H1 (cell line): ENCODE measurements at regions not wholly inside any gene's neighbourhood (a gene's known extent, or its start where the extent isn't known, plus 50 kb on each side); places are given as distances from the start of the nearest gene placed in this dataset.

ENCODE experiments used
- CTCF ChIA-PET: fragments of 300-600 bp; sonication (Branson Sonifier 250); formaldehyde crosslinking; loops from one replicate; lab custom pipeline; 2021; ENCODE audit not compliant: partially characterized antibody; lab: Charles Lee
- POLR2A ChIA-PET: fragments of 300-600 bp; sonication (Branson Sonifier 250); formaldehyde crosslinking; loops from one replicate; lab custom pipeline; 2021; ENCODE audit warnings: inconsistent platforms; ENCODE audit not compliant: partially characterized antibody; lab: Charles Lee
- DNase-seq, 2 experiments: peaks; one replicate each; pipeline versions ENCODE4 v3.0.0 to v3.0.0-alpha.2; 2010 to 2022; ENCODE audit warnings: low spot score in 2 of 2, low read depth in 1 of 2, mixed read lengths in 1 of 2
- FAIRE-seq: peaks from 2 replicates; lab custom pipeline; 2011; peaks lifted over from hg19 to GRCh38; lab: Jason Lieb, UNC
- H2AFZ ChIP-seq: 2 replicates; pipeline ENCODE4 v1.8.1; 2012; ENCODE audit warnings: low read length, inconsistent platforms
- H2AK5ac ChIP-seq: 2 replicates; pipeline ENCODE4 v1.6.1; 2013; ENCODE audit warnings: low read depth, low read length
- H2BK120ac ChIP-seq: replicated peaks from 2 replicates; pipeline ENCODE3; 2013; ENCODE audit warnings: low read depth, low read length, inconsistent platforms
- H2BK12ac ChIP-seq: 2 replicates; pipeline ENCODE4 v1.6.1; 2013; ENCODE audit warnings: low read depth, low read length
- H2BK15ac ChIP-seq: 2 replicates; pipeline ENCODE4 v1.6.1; 2013; ENCODE audit warnings: low read length
- H2BK20ac ChIP-seq: 2 replicates; pipeline ENCODE4 v1.6.1; 2013; ENCODE audit warnings: low read length
- H2BK5ac ChIP-seq: 2 replicates; pipeline ENCODE4 v1.6.1; 2013; ENCODE audit warnings: low read depth, low read length
- H3K14ac ChIP-seq: 2 replicates; pipeline ENCODE4 v1.6.1; 2013; ENCODE audit warnings: inconsistent platforms; ENCODE audit not compliant: insufficient read length
- H3K18ac ChIP-seq: 2 replicates; pipeline ENCODE4 v1.6.1; 2013; ENCODE audit warnings: low read length; ENCODE audit errors: extremely low read depth
- H3K23ac ChIP-seq: 2 replicates; pipeline ENCODE4 v1.6.1; 2013; ENCODE audit warnings: inconsistent platforms; ENCODE audit not compliant: insufficient read length
- H3K23me2 ChIP-seq: 2 replicates; pipeline ENCODE4 v1.6.1; 2013; ENCODE audit warnings: low read depth, low read length
- H3K27ac ChIP-seq: 2 replicates; pipeline ENCODE4 v1.6.1; 2011; ENCODE audit warnings: low read depth, low read length, inconsistent platforms
- H3K27me3 ChIP-seq, 4 experiments: replicated peaks in 1 of 4; 1 replicate in 1 of 4; 2 replicates in 3 of 4; pipeline versions ENCODE4 v1.6.1 to v1.8.1; 2011 to 2013; ENCODE audit warnings: low read length in 3 of 4, mild to moderate bottlenecking in 3 of 4, inconsistent platforms in 2 of 4, mixed read lengths in 2 of 4, moderate library complexity in 1 of 4; ENCODE audit not compliant: control insufficient read depth in 3 of 4, insufficient read depth in 3 of 4; ENCODE audit errors: extremely low read depth in 1 of 4
- H3K36me3 ChIP-seq, 4 experiments: 2 replicates each; pipeline versions ENCODE4 v1.6.1 to v1.8.1; 2011 to 2013; ENCODE audit warnings: mild to moderate bottlenecking in 4 of 4, low read length in 3 of 4, moderate library complexity in 2 of 4, control low read depth in 1 of 4, inconsistent platforms in 1 of 4; ENCODE audit not compliant: insufficient read depth in 4 of 4, control insufficient read depth in 2 of 4
- H3K4ac ChIP-seq: replicated peaks from 2 replicates; pipeline ENCODE3; 2013; ENCODE audit warnings: low read length, low read depth, mixed read lengths, inconsistent platforms; ENCODE audit not compliant: insufficient read length
- H3K4me1 ChIP-seq, 4 experiments: replicated peaks in 1 of 4; 1 replicate in 1 of 4; 2 replicates in 3 of 4; pipeline versions ENCODE4 v1.6.1 to v1.8.1; 2011 to 2013; ENCODE audit warnings: low read length in 3 of 4, inconsistent platforms in 2 of 4, mixed read lengths in 1 of 4; ENCODE audit not compliant: insufficient read depth in 4 of 4, control insufficient read depth in 3 of 4
- H3K4me2 ChIP-seq, 2 experiments: 2 replicates each; pipeline versions ENCODE4 v1.6.1 to v1.8.1; 2011 to 2013; ENCODE audit warnings: low read depth in 2 of 2, low read length in 2 of 2, control low read depth in 1 of 2, inconsistent platforms in 1 of 2, mild to moderate bottlenecking in 1 of 2; ENCODE audit not compliant: insufficient read depth in 1 of 2
- H3K4me3 ChIP-seq, 4 experiments: fragments of 200-600, 300-600 bp in 1 of 4; sonication (generic), shearing (Covaris generic), sonication (Bioruptor Twin) in 1 of 4; 2 replicates each; pipeline versions ENCODE4 v1.5.1 to v1.8.1; 2011 to 2016; ENCODE audit warnings: low read length in 4 of 4, low read depth in 3 of 4, control low read depth in 2 of 4, inconsistent platforms in 2 of 4, mild to moderate bottlenecking in 2 of 4, mixed read lengths in 1 of 4, moderate library complexity in 1 of 4; ENCODE audit not compliant: insufficient read depth in 2 of 4; ENCODE audit errors: extremely low read depth in 1 of 4
- H3K56ac ChIP-seq: replicated peaks from 2 replicates; pipeline ENCODE3; 2013; ENCODE audit warnings: low read depth, mild to moderate bottlenecking, mixed read lengths, low read length, inconsistent platforms; ENCODE audit not compliant: insufficient read length
- H3K79me1 ChIP-seq: 2 replicates; pipeline ENCODE4 v1.6.1; 2013; ENCODE audit warnings: low read depth, low read length, control low read depth
- H3K79me2 ChIP-seq, 2 experiments: 2 replicates each; pipeline versions ENCODE4 v1.6.1 to v1.8.1; 2012 to 2013; ENCODE audit warnings: low read length in 2 of 2, mild to moderate bottlenecking in 2 of 2, inconsistent platforms in 1 of 2; ENCODE audit not compliant: insufficient read depth in 2 of 2, control insufficient read depth in 1 of 2
- H3K9ac ChIP-seq, 4 experiments: replicated peaks in 1 of 4; 1 replicate in 1 of 4; 2 replicates in 3 of 4; pipeline versions ENCODE4 v1.6.1 to v1.8.1; 2011 to 2013; ENCODE audit warnings: low read depth in 3 of 4, low read length in 3 of 4, control low read depth in 2 of 4, mild to moderate bottlenecking in 2 of 4, moderate library complexity in 2 of 4, inconsistent platforms in 1 of 4; ENCODE audit errors: extremely low read depth in 1 of 4
- H3K9me3 ChIP-seq, 2 experiments: 2 replicates each; pipeline versions ENCODE4 v1.6.1 to v1.8.1; 2012 to 2013; ENCODE audit warnings: mild to moderate bottlenecking in 2 of 2, moderate library complexity in 2 of 2, control low read depth in 1 of 2, inconsistent platforms in 1 of 2, low read depth in 1 of 2, low read length in 1 of 2, mixed read lengths in 1 of 2; ENCODE audit not compliant: insufficient read depth in 2 of 2
- H4K20me1 ChIP-seq, 2 experiments: replicated peaks in 1 of 2; 2 replicates each; pipeline versions ENCODE3 to v1.8.1; 2011 to 2013; ENCODE audit warnings: inconsistent platforms in 2 of 2, low read length in 2 of 2, mild to moderate bottlenecking in 1 of 2; ENCODE audit not compliant: insufficient read depth in 2 of 2, control insufficient read depth in 1 of 2
- H4K5ac ChIP-seq: 2 replicates; pipeline ENCODE4 v1.6.1; 2013; ENCODE audit warnings: low read length, low read depth, mixed read lengths, inconsistent platforms; ENCODE audit not compliant: insufficient read length
- H4K8ac ChIP-seq: 2 replicates; pipeline ENCODE4 v1.8.0; 2013; ENCODE audit warnings: mild to moderate bottlenecking, moderate library complexity, low read length, inconsistent platforms; ENCODE audit not compliant: insufficient read depth; ENCODE audit errors: extremely low read depth
- H4K91ac ChIP-seq: replicated peaks from 2 replicates; pipeline ENCODE3; 2013; ENCODE audit warnings: low read length, mixed read lengths, inconsistent platforms; ENCODE audit not compliant: insufficient read length
- BACH1 ChIP-seq: IDR thresholded peaks from 2 replicates; pipeline ENCODE4 v1.6.1; 2012; ENCODE audit warnings: low read length, improper control_type of control experiment
- CHD1 ChIP-seq: IDR thresholded peaks from 2 replicates; pipeline ENCODE4 v1.6.1; 2012; ENCODE audit warnings: low read depth, low read length, improper control_type of control experiment
- CTCF ChIP-seq, 3 experiments: IDR thresholded peaks; 1 replicate in 2 of 3; 2 replicates in 1 of 3; pipeline versions ENCODE4 v1.5.1 to v1.6.1; 2011; ENCODE audit warnings: low read length in 3 of 3, mild to moderate bottlenecking in 3 of 3, inconsistent platforms in 2 of 3, low read depth in 1 of 3, moderate library complexity in 1 of 3; ENCODE audit not compliant: insufficient read depth in 1 of 3; ENCODE audit errors: control extremely low read depth in 1 of 3
- GABPA ChIP-seq: IDR thresholded peaks from 2 replicates; pipeline ENCODE4 v1.6.1; 2011; ENCODE audit warnings: mild to moderate bottlenecking, low read length, moderate library complexity, borderline replicate concordance; ENCODE audit not compliant: insufficient read depth
- GTF2F1 ChIP-seq: IDR thresholded peaks from 2 replicates; pipeline ENCODE4 v1.6.1; 2012; ENCODE audit warnings: low read depth, low read length, improper control_type of control experiment, borderline replicate concordance
- HDAC2 ChIP-seq, 2 experiments: fragments of 300-600 bp in 1 of 2; sonication (generic) in 1 of 2; IDR thresholded peaks; 2 replicates each; pipeline ENCODE4 v1.6.1; 2011 to 2012; ENCODE audit warnings: low read depth in 2 of 2, low read length in 2 of 2, mild to moderate bottlenecking in 2 of 2, moderate library complexity in 2 of 2, borderline replicate concordance in 1 of 2, inconsistent platforms in 1 of 2
- KDM5A ChIP-seq: fragments of 200-600 bp; IDR thresholded peaks from 2 replicates; pipeline ENCODE4 v1.7.1; 2012; ENCODE audit warnings: mild to moderate bottlenecking, low read length, inconsistent platforms, mixed read lengths
- MAFK ChIP-seq: IDR thresholded peaks from 2 replicates; pipeline ENCODE4 v1.6.1; 2012; ENCODE audit warnings: low read depth, mild to moderate bottlenecking, improper control_type of control experiment, low read length
- POLR2AphosphoS5 ChIP-seq: IDR thresholded peaks from 2 replicates; pipeline ENCODE4 v1.6.1; 2011; ENCODE audit warnings: low read depth, low read length
- SAP30 ChIP-seq: fragments of 300-600 bp; sonication (generic); IDR thresholded peaks from 2 replicates; pipeline ENCODE4 v1.7.1; 2012; ENCODE audit warnings: low read length, moderate library complexity, mild to moderate bottlenecking, inconsistent platforms; ENCODE audit not compliant: insufficient read depth, insufficient replicate concordance
- SRF ChIP-seq: IDR thresholded peaks from 2 replicates; pipeline ENCODE4 v1.6.1; 2011; ENCODE audit warnings: mild to moderate bottlenecking, low read depth, low read length, moderate library complexity
- TCF12 ChIP-seq: IDR thresholded peaks from 2 replicates; pipeline ENCODE4 v1.6.1; 2011; ENCODE audit warnings: low read depth, mild to moderate bottlenecking, low read length
- WGBS, 2 experiments: shearing (Covaris generic) in 1 of 2; methylation state at CpG; one replicate each; pipeline versions ENCODE4 v1.1.6 to v1.1.7; 2013 to 2015; ENCODE audit warnings: low lambda C conversion rate in 2 of 2, mixed read lengths in 2 of 2, inconsistent platforms in 1 of 2, low coverage in 1 of 2, missing lambda C conversion rate in 1 of 2; ENCODE audit not compliant: insufficient replicate concordance in 2 of 2, insufficient coverage in 1 of 2, insufficient read length in 1 of 2; ENCODE audit errors: extremely low coverage in 1 of 2, missing lambda C conversion rate in 1 of 2; 5-methylcytosine and 5-hydroxymethylcytosine counted together

GRCh38 chr2:183709829-183710228 lies 585.6 kb downstream of the NUP35 start:
- no peak overlapping the region for H2BK12ac ChIP-seq
- H2BK15ac ChIP-seq = no peak overlapping the region
- H4K20me1 ChIP-seq = no peaks in the 10 kb centered on the region
- H3K27ac ChIP-seq = no peak overlapping the region
- no peaks in the 10 kb centered on the region for H3K27me3 ChIP-seq
- H3K23ac ChIP-seq = no peak overlapping the region
- no peaks in the 10 kb centered on the region for H3K79me2 ChIP-seq
- no peaks in the 10 kb centered on the region for H3K79me1 ChIP-seq
- no peak overlapping the region for H2BK20ac ChIP-seq
- H3K4me3 ChIP-seq = no peak overlapping the region
- H2BK120ac ChIP-seq = no peak overlapping the region
- POLR2A ChIA-PET = no interaction called here
- no peaks in the 10 kb centered on the region for H3K9me3 ChIP-seq
- no peaks in the 10 kb centered on the region for H3K36me3 ChIP-seq
- H4K91ac ChIP-seq = no peak overlapping the region
- WGBS, 2 experiments = 75% methylated on average over 1 of the region's 1 CpG; no CpG with 5 or more reads in 1 of the 2 experiments
- no peak overlapping the region for H4K5ac ChIP-seq
- H2BK5ac ChIP-seq = no peak overlapping the region
- H3K23me2 ChIP-seq = no peaks in the 10 kb centered on the region
- H3K4me2 ChIP-seq = no peak overlapping the region
- no peaks in the 10 kb centered on the region for H3K4me1 ChIP-seq
- H3K18ac ChIP-seq = no peak overlapping the region
- no peak for FAIRE-seq
- no peak overlapping the region for H3K56ac ChIP-seq
- no peak for DNase-seq
- CTCF ChIA-PET = interaction anchor here (0.6 to 1.5 kb wide), 5 partner anchors 14 to 942 kb away, joined by 3 to 4 read pairs (median 3); no protein-coding TSS in a partner anchor
- H3K9ac ChIP-seq = no peak overlapping the region
- no peak overlapping the region for H3K14ac ChIP-seq
- 0 out of 2 replicates have a peak overlapping the region, but pooled peaks have one; percentile 45 for H4K8ac ChIP-seq
- no peak overlapping the region for H2AK5ac ChIP-seq
- H2AFZ ChIP-seq = no peak overlapping the region
- H3K4ac ChIP-seq = no peak overlapping the region
- TF ChIP-seq KDM5A (no peak), CHD1 (no peak), GTF2F1 (no peak), MAFK (no peak), CTCF (IDR thresholded peaks at IDR 0.05; ENCODE audit: control extremely low read depth in 1 of 3, insufficient read depth in 1 of 3, low read depth in 1 of 3, low read length in 3 of 3) (peak in 2 of 3 experiments; percentile 3 to 34; a peak in 2 of 4 replicates), SRF (no peak), TCF12 (no peak), HDAC2 (IDR thresholded peaks at IDR 0.05; ENCODE audit: borderline replicate concordance in 1 of 2, low read depth in 2 of 2, low read length in 2 of 2) (no peak), SAP30 (no peak), GABPA (no peak), BACH1 (no peak), POLR2AphosphoS5 (no peak)
